Fibroblast of lung (primary cell): ENCODE measurements at regions not wholly inside any gene's neighbourhood (a gene's known extent, or its start where the extent isn't known, plus 50 kb on each side); places are given as distances from the start of the nearest gene placed in this dataset.

ENCODE experiments used
- DNase-seq, 2 donors: peaks; one replicate each; pipeline versions ENCODE4 v3.0.0 to v3.0.0-alpha.2; 2010; ENCODE audit warnings: low read depth in 2 of 2
- H2AFZ ChIP-seq: 2 replicates; pipeline ENCODE4 v1.5.1; 2012; ENCODE audit warnings: low read length, control low read depth, inconsistent platforms
- H3K27ac ChIP-seq: 2 replicates; pipeline ENCODE4 v1.5.1; 2011; ENCODE audit warnings: low read length, control low read depth; ENCODE audit not compliant: insufficient read depth
- H3K27me3 ChIP-seq: 2 replicates; pipeline ENCODE4 v1.5.1; 2011; ENCODE audit warnings: mild to moderate bottlenecking, low read length; ENCODE audit not compliant: control insufficient read depth, insufficient read depth
- H3K36me3 ChIP-seq: 2 replicates; pipeline ENCODE4 v1.5.1; 2011; ENCODE audit warnings: low read length; ENCODE audit not compliant: control insufficient read depth, insufficient read depth
- H3K4me1 ChIP-seq: 2 replicates; pipeline ENCODE4 v1.5.1; 2011; ENCODE audit warnings: low read length; ENCODE audit not compliant: control insufficient read depth, insufficient read depth; ENCODE audit errors: extremely low read depth
- H3K4me2 ChIP-seq: 2 replicates; pipeline ENCODE4 v1.5.1; 2011; ENCODE audit warnings: low read length, control low read depth; ENCODE audit not compliant: insufficient read depth; ENCODE audit errors: extremely low read depth
- H3K4me3 ChIP-seq, 4 experiments: fragments of 200-600 bp in 1 of 4; sonication (generic) in 1 of 4; replicated peaks in 1 of 4; 2 replicates each; pipeline ENCODE4 v1.5.1; 2011 to 2016; ENCODE audit warnings: low read length in 4 of 4, low read depth in 3 of 4, mild to moderate bottlenecking in 3 of 4, control low read depth in 2 of 4, inconsistent platforms in 1 of 4, mixed read lengths in 1 of 4; ENCODE audit not compliant: insufficient read depth in 1 of 4; ENCODE audit errors: control extremely low read depth in 1 of 4
- H3K79me2 ChIP-seq: 2 replicates; pipeline ENCODE4 v1.5.1; 2012; ENCODE audit warnings: mild to moderate bottlenecking, low read length, inconsistent platforms; ENCODE audit not compliant: control insufficient read depth, insufficient read depth
- H3K9ac ChIP-seq: 2 replicates; pipeline ENCODE4 v1.5.1; 2011; ENCODE audit warnings: mild to moderate bottlenecking, low read length, control low read depth; ENCODE audit not compliant: insufficient read depth
- H3K9me3 ChIP-seq: 2 replicates; pipeline ENCODE4 v1.5.1; 2012; ENCODE audit warnings: low read depth, low read length; ENCODE audit not compliant: control insufficient read depth, insufficient read depth
- H4K20me1 ChIP-seq: 2 replicates; pipeline ENCODE4 v1.5.1; 2011; ENCODE audit warnings: low read length; ENCODE audit not compliant: control insufficient read depth, insufficient read depth; ENCODE audit errors: extremely low read depth
- CTCF ChIP-seq, 2 donors: IDR thresholded peaks in 1 of 2; conservative IDR thresholded peaks in 1 of 2; 1 replicate in 1 of 2; 2 replicates in 1 of 2; pipeline ENCODE4 v1.5.1; 2011 to 2012; ENCODE audit warnings: low read length in 2 of 2, control low read depth in 1 of 2, inconsistent platforms in 1 of 2, low read depth in 1 of 2, mild to moderate bottlenecking in 1 of 2
- EZH2 ChIP-seq: IDR thresholded peaks from 2 replicates; pipeline ENCODE4 v1.5.1; 2012; ENCODE audit warnings: low read length, control low read depth, mild to moderate bottlenecking; ENCODE audit errors: missing control alignments

- H3K9ac ChIP-seq: no peak overlapping the region
- no peaks in the 10 kb centered on the region for H3K36me3 ChIP-seq
- no peak overlapping the region for H3K4me2 ChIP-seq
- no peak for TF ChIP-seq EZH2
- no peak for TF ChIP-seq CTCF (conservative IDR thresholded peaks at IDR 0.05 in 1 of 2, IDR thresholded peaks at IDR 0.05 in 1 of 2; ENCODE audit: low read depth in 1 of 2, low read length in 2 of 2)
- H3K4me3 ChIP-seq: no peak overlapping the region
- H3K27ac ChIP-seq: no peak overlapping the region
- no peaks in the 10 kb centered on the region for H4K20me1 ChIP-seq
- peak in 1 of 2 donors; percentile 5 for DNase-seq
- H3K27me3 ChIP-seq: no peaks in the 10 kb centered on the region
- H3K9me3 ChIP-seq: no peaks in the 10 kb centered on the region
- no peak overlapping the region for H2AFZ ChIP-seq
- H3K4me1 ChIP-seq: no peaks in the 10 kb centered on the region
- H3K79me2 ChIP-seq: no peaks in the 10 kb centered on the region
These were observed 367.1 kb downstream of the HRH4 start for GRCh38 chr18:24827501-24827900.

GRCh38 chr18:24831081-24831480 is 370.6 kb downstream of the HRH4 start:
- Histone ChIP-seq H3K79me2 (no peaks in the 10 kb centered on the region), H3K4me2 (no peak overlapping the region), H3K9ac (no peak overlapping the region), H3K4me1 (no peaks in the 10 kb centered on the region), H4K20me1 (no peaks in the 10 kb centered on the region), H3K4me3 (no peak overlapping the region), H3K27me3 (no peaks in the 10 kb centered on the region), H3K36me3 (no peaks in the 10 kb centered on the region), H3K27ac (no peak overlapping the region), H2AFZ (no peak overlapping the region), H3K9me3 (no peaks in the 10 kb centered on the region)
- no peak for DNase-seq
- TF ChIP-seq CTCF (conservative IDR thresholded peaks at IDR 0.05 in 1 of 2, IDR thresholded peaks at IDR 0.05 in 1 of 2; ENCODE audit: low read depth in 1 of 2, low read length in 2 of 2): no peak
- TF ChIP-seq EZH2: no peak

- Histone ChIP-seq H3K36me3 (no peaks in the 10 kb centered on the region), H3K4me1 (peaks cover 3% of the 10 kb centered on the region), H3K9me3 (no peaks in the 10 kb centered on the region), H3K27ac (no peak overlapping the region), H3K4me3 (no peak overlapping the region), H4K20me1 (no peaks in the 10 kb centered on the region), H3K9ac (no peak overlapping the region), H2AFZ (no peak overlapping the region), H3K79me2 (no peaks in the 10 kb centered on the region), H3K4me2 (no peak overlapping the region), H3K27me3 (no peaks in the 10 kb centered on the region)
- DNase-seq: no peak
- TF ChIP-seq EZH2: no peak
- no peak for TF ChIP-seq CTCF (conservative IDR thresholded peaks at IDR 0.05 in 1 of 2, IDR thresholded peaks at IDR 0.05 in 1 of 2; ENCODE audit: low read depth in 1 of 2, low read length in 2 of 2)
These were observed 371.6 kb downstream of the HRH4 start for GRCh38 chr18:24831871-24832665.
